ENCODE measurements at regions not wholly inside any gene's neighbourhood (a gene's known extent, or its start where the extent isn't known, plus 50 kb on each side); places are given as distances from the start of the nearest gene placed in this dataset.

- FAIRE-seq (no peak), DNase-seq (ENCODE audit: low read depth, low spot score) (no peak), ATAC-seq (no peak)
- Histone ChIP-seq H3K4me1 (ENCODE audit: control insufficient read depth, insufficient read depth, low read length) (no peaks in the 10 kb centered on the region), H3K27me3 (replicated peaks in 1 of 2; ENCODE audit: control insufficient read depth in 2 of 2, insufficient read depth in 2 of 2, low read length in 1 of 2) (no peaks in the 10 kb centered on the region), H3K27ac (ENCODE audit: control insufficient read depth, insufficient read depth) (no peak overlapping the region), H3K36me3 (ENCODE audit: control insufficient read depth in 2 of 2, insufficient read depth in 2 of 2, low read length in 1 of 2) (no peaks in the 10 kb centered on the region), H3K79me2 (ENCODE audit: control insufficient read depth, insufficient read depth, low read length) (no peaks in the 10 kb centered on the region), H3K9ac (ENCODE audit: control insufficient read depth, insufficient read depth, low read length) (no peak overlapping the region), H4K20me1 (ENCODE audit: control insufficient read depth, insufficient read depth) (no peaks in the 10 kb centered on the region), H3K4me2 (ENCODE audit: control insufficient read depth, insufficient read depth) (no peak overlapping the region), H3K4me3 (no peak overlapping the region), H2AFZ (ENCODE audit: control insufficient read depth, low read depth, low read length) (no peak overlapping the region), H3K9me3 (replicated peaks; ENCODE audit: control insufficient read depth, insufficient read depth, low read length) (no peaks in the 10 kb centered on the region)
- in situ Hi-C loops (cut with MboI), result no loop called here
- intact Hi-C loops (cut with micrococcal nuclease; ENCODE audit: unreplicated experiment), result no loop called here
- no TSS peak for BruUV-seq (replicated peaks)
- ChIA-PET CTCF (no interaction called here), RAD21 (ENCODE audit: unreplicated experiment) (no interaction called here), SMC1A (ENCODE audit: uncharacterized antibody, unreplicated experiment) (no interaction called here), POLR2A (no interaction called here)
- TF ChIP-seq CBX3 (IDR thresholded peaks at IDR 0.05; ENCODE audit: borderline replicate concordance, low read depth), result no peak
- TF ChIP-seq ZNF592 (IDR thresholded peaks at IDR 0.05), result no peak
- no peak for TF ChIP-seq FOS (IDR thresholded peaks at IDR 0.05; ENCODE audit: borderline replicate concordance, extremely low read depth, insufficient read length)
- no peak for TF ChIP-seq JUND (IDR thresholded peaks at IDR 0.05; ENCODE audit: low read depth, low read length)
- TF ChIP-seq, protein P1, sequence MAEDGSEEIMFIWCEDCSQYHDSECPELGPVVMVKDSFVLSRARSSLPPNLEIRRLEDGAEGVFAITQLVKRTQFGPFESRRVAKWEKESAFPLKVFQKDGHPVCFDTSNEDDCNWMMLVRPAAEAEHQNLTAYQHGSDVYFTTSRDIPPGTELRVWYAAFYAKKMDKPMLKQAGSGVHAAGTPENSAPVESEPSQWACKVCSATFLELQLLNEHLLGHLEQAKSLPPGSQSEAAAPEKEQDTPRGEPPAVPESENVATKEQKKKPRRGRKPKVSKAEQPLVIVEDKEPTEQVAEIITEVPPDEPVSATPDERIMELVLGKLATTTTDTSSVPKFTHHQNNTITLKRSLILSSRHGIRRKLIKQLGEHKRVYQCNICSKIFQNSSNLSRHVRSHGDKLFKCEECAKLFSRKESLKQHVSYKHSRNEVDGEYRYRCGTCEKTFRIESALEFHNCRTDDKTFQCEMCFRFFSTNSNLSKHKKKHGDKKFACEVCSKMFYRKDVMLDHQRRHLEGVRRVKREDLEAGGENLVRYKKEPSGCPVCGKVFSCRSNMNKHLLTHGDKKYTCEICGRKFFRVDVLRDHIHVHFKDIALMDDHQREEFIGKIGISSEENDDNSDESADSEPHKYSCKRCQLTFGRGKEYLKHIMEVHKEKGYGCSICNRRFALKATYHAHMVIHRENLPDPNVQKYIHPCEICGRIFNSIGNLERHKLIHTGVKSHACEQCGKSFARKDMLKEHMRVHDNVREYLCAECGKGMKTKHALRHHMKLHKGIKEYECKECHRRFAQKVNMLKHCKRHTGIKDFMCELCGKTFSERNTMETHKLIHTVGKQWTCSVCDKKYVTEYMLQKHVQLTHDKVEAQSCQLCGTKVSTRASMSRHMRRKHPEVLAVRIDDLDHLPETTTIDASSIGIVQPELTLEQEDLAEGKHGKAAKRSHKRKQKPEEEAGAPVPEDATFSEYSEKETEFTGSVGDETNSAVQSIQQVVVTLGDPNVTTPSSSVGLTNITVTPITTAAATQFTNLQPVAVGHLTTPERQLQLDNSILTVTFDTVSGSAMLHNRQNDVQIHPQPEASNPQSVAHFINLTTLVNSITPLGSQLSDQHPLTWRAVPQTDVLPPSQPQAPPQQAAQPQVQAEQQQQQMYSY (CRISPR knock-in tag; IDR thresholded peaks at IDR 0.05), result no peak
- TF ChIP-seq SMAD5 (IDR thresholded peaks at IDR 0.05; ENCODE audit: low read depth), result no peak
- TF ChIP-seq, protein P2, sequence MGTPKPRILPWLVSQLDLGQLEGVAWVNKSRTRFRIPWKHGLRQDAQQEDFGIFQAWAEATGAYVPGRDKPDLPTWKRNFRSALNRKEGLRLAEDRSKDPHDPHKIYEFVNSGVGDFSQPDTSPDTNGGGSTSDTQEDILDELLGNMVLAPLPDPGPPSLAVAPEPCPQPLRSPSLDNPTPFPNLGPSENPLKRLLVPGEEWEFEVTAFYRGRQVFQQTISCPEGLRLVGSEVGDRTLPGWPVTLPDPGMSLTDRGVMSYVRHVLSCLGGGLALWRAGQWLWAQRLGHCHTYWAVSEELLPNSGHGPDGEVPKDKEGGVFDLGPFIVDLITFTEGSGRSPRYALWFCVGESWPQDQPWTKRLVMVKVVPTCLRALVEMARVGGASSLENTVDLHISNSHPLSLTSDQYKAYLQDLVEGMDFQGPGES (IDR thresholded peaks at IDR 0.05), result no peak
- no peak for TF ChIP-seq RAD21 (IDR thresholded peaks at IDR 0.05; ENCODE audit: insufficient read depth, low read depth, low read length)
- no peak for TF ChIP-seq PML (IDR thresholded peaks at IDR 0.05; ENCODE audit: low read length)
- TF ChIP-seq, protein P3, sequence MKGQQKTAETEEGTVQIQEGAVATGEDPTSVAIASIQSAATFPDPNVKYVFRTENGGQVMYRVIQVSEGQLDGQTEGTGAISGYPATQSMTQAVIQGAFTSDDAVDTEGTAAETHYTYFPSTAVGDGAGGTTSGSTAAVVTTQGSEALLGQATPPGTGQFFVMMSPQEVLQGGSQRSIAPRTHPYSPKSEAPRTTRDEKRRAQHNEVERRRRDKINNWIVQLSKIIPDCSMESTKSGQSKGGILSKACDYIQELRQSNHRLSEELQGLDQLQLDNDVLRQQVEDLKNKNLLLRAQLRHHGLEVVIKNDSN (IDR thresholded peaks at IDR 0.05; ENCODE audit: borderline replicate concordance, extremely low read length, insufficient read depth, low read depth, low read length), result no peak
- TF ChIP-seq POLR2A (IDR thresholded peaks at IDR 0.05; ENCODE audit: low read depth, low read length), result no peak
- TF ChIP-seq, protein P4, sequence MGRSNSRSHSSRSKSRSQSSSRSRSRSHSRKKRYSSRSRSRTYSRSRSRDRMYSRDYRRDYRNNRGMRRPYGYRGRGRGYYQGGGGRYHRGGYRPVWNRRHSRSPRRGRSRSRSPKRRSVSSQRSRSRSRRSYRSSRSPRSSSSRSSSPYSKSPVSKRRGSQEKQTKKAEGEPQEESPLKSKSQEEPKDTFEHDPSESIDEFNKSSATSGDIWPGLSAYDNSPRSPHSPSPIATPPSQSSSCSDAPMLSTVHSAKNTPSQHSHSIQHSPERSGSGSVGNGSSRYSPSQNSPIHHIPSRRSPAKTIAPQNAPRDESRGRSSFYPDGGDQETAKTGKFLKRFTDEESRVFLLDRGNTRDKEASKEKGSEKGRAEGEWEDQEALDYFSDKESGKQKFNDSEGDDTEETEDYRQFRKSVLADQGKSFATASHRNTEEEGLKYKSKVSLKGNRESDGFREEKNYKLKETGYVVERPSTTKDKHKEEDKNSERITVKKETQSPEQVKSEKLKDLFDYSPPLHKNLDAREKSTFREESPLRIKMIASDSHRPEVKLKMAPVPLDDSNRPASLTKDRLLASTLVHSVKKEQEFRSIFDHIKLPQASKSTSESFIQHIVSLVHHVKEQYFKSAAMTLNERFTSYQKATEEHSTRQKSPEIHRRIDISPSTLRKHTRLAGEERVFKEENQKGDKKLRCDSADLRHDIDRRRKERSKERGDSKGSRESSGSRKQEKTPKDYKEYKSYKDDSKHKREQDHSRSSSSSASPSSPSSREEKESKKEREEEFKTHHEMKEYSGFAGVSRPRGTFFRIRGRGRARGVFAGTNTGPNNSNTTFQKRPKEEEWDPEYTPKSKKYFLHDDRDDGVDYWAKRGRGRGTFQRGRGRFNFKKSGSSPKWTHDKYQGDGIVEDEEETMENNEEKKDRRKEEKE (IDR thresholded peaks at IDR 0.05), result no peak
- no peak for TF ChIP-seq NFXL1 (IDR thresholded peaks at IDR 0.05; ENCODE audit: borderline replicate concordance)
- no peak for TF ChIP-seq CBFB (IDR thresholded peaks at IDR 0.05; ENCODE audit: low read depth)
Observed at GRCh38 chr13:62653371-62653770, 1237.7 kb upstream of the PCDH20 start.
